GM21381 (cell line): ENCODE measurements at regions not wholly inside any gene's neighbourhood (a gene's known extent, or its start where the extent isn't known, plus 50 kb on each side); places are given as distances from the start of the nearest gene placed in this dataset.

Experiments
- ATAC-seq: cut with Tn5 transposase; IDR thresholded peaks from one replicate; pipeline ENCODE4 v1.9.1; 2021; ENCODE audit warnings: mild to moderate bottlenecking, moderate library complexity; ENCODE audit not compliant: unreplicated experiment

- no peak for ATAC-seq
These were observed 53.8 kb upstream of the CD83 start for GRCh38 chr6:14063756-14064155.

- ATAC-seq, result no peak
These were observed 52.2 kb upstream of the CD83 start for GRCh38 chr6:14065350-14065749.

- peak; percentile 47 for ATAC-seq
These were observed 50.7 kb upstream of the CD83 start for GRCh38 chr6:14066782-14067406.

GRCh38 chr6:14067656-14068055 is 49.9 kb upstream of the CD83 start:
- no peak for ATAC-seq
